ENCODE measurements at regions not wholly inside any gene's neighbourhood (a gene's known extent, or its start where the extent isn't known, plus 50 kb on each side); places are given as distances from the start of the nearest gene placed in this dataset.

- DNase-seq, result no peak
Observed at GRCh38 chr2:220001751-220002150, 374.3 kb downstream of the SLC4A3 start.

DNA sequence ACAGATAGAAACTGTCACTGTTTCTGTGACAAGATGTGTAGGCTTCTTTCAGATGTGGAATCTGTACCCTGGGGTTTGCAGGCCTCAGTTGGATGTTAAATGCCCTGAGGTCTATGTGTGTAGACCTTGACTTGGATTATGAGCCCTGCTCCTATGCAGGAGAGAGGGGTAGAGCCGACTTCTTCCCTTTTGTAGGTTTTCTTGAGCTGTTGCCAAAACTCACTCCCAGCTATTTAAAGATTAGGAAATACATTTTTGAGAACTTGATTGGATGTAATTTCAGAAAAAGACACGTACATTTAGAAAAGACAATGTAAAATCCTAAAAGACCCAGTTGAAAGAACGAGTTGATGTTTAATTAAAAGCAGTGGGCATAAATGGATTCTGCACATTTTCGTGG lies 374.8 kb downstream of the SLC4A3 start:
- DNase-seq, result no peak

DNA sequence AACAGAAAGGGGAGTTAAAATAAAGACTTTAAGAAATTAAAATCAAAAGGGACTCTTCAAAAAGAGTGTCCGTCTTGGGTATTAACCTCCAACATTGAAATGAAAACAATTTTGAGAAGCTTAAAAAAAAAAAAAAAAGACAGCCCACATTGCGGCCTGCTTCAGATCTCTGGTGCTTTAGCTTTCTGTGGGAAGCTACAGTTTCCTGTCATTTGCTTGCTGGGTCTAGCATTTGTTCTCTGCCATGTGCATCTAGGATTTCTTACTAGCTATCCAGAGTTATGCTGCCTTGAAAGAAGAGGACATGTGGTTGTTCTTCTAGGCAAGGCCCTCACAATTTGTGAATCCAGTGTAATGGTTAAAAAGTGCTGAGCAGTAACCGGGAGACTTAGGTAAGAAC lies 375.3 kb downstream of the SLC4A3 start:
- no peak for DNase-seq

DNA sequence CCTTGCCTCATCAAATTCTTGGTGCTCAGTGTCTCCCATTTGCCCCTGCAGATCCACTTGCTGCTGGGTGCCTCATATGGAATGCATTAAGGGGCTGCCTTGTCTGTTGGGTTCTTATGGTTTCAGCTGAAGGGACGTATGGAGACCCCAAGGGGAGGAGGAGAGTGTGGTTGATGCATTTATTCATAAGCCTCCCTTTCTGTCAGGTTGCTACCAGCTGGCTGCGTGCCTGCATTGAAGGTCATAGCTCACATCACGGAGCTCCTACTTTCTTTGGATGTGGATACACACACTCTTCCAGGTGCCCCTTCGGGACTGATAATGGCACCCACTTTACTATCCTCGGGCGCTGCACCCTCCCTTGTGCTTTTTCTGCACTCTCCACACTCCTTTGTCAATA lies 377.9 kb downstream of the SLC4A3 start:
- DNase-seq, result no peak

GRCh38 chr2:220006152-220006621 lies 378.8 kb downstream of the SLC4A3 start:
- no peak for DNase-seq

DNA sequence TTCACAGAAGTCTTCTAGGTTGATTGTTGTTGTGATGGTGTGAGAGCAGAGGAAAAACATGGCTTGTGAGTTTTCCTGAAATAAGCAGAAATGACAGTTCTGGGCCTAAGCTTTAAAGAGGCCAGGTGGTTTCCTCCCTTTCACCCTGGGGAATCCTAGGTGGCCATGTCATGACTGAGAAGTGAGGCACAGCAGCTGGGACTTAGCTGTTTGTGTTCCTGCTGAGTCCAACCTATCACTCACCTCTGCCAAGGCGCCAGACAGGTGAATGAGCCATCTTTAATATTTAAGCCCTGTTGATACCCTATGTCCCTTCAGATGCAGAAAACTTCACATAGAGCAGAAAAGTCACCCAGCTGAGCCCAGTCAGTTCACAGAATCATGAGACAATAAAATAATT lies 384.4 kb downstream of the SLC4A3 start:
- DNase-seq, result no peak

DNA sequence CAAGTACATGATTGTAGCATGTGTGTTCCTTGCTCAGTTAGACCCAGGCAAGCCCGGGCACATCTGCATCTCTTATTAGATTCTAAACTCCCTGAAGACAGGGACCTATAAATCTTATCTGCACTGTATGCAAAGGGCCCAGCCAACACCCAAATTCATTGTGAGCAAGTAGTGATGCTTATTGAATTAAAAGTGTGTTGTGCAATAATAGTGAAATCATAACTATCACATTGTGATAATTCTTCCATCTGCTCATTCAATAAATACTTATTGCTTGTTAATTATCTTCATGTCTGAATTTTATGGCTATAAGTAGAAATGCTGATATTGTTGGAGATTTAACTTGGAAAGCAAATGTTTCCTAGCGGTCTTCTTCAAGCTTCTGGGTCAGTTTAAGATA lies 387.5 kb downstream of the SLC4A3 start:
- no peak for DNase-seq

DNA sequence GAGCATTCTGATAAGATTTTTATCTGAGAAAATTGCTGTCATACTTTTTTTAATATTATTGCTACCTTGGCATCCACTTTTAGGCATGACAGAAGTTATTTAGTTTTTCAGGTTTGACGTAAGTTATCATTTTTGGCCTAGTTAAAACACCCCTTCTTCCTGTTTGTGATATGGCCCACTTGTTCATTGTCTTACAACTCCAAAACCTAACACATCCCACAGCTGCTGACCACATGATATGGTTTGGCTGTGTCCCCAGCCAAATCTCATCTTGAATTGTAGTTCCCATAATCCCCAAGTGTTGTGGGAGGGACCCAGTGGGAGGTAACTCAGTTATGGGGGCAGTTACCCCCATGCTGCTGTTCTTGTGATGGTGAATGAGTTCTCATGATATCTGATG lies 388.1 kb downstream of the SLC4A3 start:
- DNase-seq, result no peak

GRCh38 chr2:220025207-220025606 lies 397.8 kb downstream of the SLC4A3 start:
- DNase-seq, result no peak

- no peak for DNase-seq
Observed at GRCh38 chr2:220029013-220029412, 401.6 kb downstream of the SLC4A3 start.

DNA sequence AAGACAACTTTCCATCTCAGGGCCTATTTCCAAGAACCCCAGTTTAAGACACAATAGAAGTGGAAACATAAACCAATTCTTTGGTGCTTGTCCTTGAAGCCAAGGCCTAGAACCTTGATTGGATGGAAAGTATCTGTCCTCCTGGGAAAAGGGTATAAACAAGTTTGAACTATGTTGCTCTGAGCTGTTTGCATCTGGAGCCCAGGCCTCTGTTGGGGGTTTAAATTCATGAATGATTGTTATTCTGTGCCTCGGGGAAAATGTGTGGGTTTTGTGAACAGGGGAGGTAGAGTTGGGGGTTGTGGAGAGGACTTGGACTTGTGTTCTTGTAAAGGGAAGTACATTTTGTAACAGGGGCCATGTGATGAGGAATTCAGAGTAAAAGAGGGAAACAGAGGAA lies 406.1 kb downstream of the SLC4A3 start:
- DNase-seq, result no peak

GRCh38 chr2:220034426-220035130 lies 407.1 kb downstream of the SLC4A3 start:
- DNase-seq, result no peak

DNA sequence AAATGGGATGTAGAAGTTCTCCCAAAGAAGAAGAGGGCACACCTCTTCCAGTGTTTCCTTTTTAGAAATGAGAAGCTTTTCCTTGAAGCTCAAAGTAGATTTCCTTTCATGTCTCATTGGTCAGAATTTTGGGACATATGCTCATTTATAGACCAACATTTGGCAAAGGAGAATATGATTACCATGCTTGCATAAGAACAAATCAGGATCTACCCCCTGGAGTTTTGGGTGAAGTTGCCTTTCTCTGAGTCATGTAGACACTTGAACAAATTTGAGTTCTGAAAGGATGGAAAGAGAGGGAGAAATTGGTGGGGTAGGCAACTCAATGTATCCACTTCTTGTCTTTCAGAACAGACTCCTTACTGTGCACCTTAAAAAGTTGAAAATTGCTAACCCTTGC lies 409.0 kb downstream of the SLC4A3 start:
- DNase-seq, result no peak

DNA sequence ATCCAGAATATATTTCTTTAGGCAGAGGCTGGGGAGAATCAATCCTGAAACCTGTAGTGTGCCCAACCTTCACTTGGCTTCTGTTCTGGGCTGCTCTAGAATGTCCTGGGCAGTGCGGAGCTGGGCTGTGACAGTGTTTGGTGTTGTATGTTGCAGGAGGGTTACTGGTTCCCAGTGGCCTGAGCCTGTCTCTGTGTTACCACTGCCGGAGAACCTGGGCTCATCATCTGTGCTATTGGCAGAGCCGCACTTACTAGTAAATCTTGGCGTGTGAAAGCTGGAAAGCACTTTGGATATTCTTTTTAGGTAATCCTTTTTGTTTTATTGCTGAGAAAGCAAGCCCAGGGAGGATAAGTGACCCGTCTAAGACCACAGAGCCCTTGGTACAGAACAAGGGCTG lies 412.9 kb downstream of the SLC4A3 start:
- no peak for DNase-seq

DNA sequence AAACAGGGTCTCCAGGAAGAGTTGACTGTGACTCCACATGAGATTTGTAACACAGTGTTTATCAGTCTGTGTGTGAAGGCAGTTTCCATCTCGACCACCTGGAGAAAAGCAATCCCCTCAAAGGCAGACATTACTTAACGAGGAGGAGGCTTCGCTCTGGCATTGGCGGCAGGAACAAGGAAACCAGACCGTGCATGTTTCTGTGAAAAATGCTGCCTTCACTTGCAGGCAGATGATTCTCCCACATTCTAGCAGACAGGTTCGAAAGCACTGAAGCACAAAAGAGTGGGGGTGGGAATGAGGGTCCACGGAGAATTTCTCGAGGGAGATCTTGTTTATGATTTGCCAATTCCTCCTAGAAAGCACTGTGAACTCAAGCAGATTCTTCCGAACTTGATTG lies 414.0 kb downstream of the SLC4A3 start:
- DNase-seq, result no peak

GRCh38 chr2:220043155-220043989 lies 415.9 kb downstream of the SLC4A3 start:
- DNase-seq, result no peak

DNA sequence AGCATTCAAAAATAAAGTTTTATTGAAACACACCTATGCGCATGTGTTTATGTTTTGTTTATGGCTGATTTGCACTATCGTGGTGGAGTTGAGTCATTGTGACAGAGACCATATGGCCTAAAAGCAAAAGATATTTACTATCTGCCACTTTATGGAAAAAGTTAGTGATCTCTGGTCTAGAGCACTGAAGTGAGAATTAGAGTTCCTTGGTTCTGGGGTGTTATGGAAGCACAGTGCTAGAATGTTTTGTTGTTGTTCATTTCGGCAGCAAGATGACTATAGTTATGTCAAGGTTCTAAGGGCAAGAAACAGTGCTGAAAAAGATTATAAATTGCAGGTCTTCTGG lies 416.5 kb downstream of the SLC4A3 start:
- DNase-seq, result no peak

GRCh38 chr2:220044383-220044782 lies 417.0 kb downstream of the SLC4A3 start:
- no peak for DNase-seq

DNA sequence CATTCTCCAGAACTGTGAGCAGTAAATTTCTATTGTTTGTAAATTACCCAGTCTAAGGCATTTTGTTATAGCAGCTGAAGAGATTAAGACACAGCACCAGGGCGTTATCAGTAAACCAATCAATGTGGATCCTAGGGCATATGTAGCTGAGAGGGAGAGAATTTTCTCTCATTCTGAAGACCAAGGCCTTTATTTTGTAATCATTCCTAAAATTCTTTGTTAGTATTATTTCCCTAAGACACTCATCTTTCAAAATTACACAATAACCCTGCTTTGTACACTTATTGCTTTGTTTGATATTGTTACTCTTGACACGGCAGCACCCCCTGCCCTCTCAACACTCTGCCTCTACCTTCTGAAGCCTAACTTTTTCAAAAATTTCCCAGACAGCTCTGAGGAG lies 419.1 kb downstream of the SLC4A3 start:
- no peak for DNase-seq

DNA sequence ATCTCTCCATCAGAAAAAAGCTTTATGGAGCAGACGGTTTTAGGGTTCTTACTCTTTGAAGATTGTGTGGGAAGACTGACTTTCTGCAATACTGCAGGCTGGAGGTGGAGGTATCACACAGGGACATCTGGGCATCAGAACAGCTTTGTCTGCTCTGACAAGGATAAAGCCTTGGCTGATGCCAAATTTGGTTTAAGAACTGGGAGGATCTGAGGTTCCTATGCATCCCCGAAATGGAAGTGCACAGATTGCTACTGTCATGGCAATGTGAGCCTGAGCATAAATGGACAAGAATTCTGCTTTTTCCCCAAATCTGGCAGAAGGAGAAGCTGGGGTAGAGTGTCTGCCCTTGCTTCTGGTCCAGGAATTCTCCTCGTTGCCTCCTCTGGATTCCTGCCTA lies 424.3 kb downstream of the SLC4A3 start:
- no peak for DNase-seq

DNA sequence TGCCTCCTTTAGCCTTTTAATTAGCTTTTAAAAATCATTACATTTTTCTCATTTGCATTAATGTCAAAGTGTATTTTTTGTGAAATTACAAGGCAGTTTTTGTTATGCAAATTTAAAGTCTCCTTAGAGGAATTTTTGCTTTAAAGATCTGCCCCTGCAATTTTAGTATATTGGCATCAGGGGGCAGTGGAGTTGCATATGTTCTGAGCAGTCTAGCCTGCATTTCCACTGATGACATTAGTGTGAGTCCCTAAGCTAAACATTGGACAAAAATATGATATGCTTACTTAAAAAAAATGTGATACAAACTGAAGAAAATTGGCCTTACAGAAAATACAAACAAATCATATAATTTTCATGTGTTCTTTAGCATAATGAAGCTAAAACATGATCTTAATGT lies 426.5 kb downstream of the SLC4A3 start:
- no peak for DNase-seq

- DNase-seq, result no peak
Observed at GRCh38 chr2:220057391-220057790, 430.0 kb downstream of the SLC4A3 start.

DNA sequence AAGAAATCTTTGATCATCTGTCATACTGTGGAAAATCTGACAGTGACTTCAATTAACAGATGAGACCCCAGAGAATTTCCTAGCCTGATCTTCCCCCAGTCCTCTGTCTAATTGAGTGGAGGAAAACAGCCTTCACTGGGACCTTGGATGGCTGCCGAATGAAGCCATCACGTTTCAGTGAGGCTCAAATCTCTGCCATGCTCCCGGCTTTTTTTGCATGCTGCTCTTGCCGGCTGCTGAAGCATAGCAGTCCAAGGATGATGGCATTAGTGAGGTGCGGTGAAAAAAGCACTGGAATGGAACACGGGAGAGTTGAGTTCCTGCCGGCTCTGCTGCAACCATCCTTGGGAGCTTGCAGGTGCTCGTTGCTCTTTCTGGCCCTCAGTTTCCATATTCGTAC lies 430.5 kb downstream of the SLC4A3 start:
- no peak for DNase-seq

Data from activated gamma-delta T cell treated with Interleukin-2 at 50 U/mL for 16 hours (primary cell).